NCI-H1694 treated with DMSO at 0.1 percent for 48 hours (cell line): ENCODE measurements at regions not wholly inside any gene's neighbourhood (a gene's known extent, or its start where the extent isn't known, plus 50 kb on each side); places are given as distances from the start of the nearest gene placed in this dataset.

ENCODE experiments used
- DNase-seq: peaks from one replicate; lab custom pipeline; 2025; lab: John Stamatoyannopoulos, UW

- DNase-seq: no peak
Observed at GRCh38 chr12:22740656-22741355, 115.8 kb downstream of the ETNK1 start.

GRCh38 chr12:22743700-22744099 is 118.7 kb downstream of the ETNK1 start:
- no peak for DNase-seq

- DNase-seq: no peak
Observed at GRCh38 chr12:22744197-22744596, 119.2 kb downstream of the ETNK1 start.

- no peak for DNase-seq
Observed at GRCh38 chr12:22746720-22747119, 121.7 kb downstream of the ETNK1 start.

- DNase-seq: no peak
Observed at GRCh38 chr12:22755629-22756028, 130.7 kb downstream of the ETNK1 start.

- DNase-seq: no peak
Observed at GRCh38 chr12:22759769-22760674, 135.1 kb downstream of the ETNK1 start.

GRCh38 chr12:22765421-22766130 is 140.6 kb downstream of the ETNK1 start:
- no peak for DNase-seq

- DNase-seq: no peak
Observed at GRCh38 chr12:22766911-22767420, 142.0 kb downstream of the ETNK1 start.

DNA sequence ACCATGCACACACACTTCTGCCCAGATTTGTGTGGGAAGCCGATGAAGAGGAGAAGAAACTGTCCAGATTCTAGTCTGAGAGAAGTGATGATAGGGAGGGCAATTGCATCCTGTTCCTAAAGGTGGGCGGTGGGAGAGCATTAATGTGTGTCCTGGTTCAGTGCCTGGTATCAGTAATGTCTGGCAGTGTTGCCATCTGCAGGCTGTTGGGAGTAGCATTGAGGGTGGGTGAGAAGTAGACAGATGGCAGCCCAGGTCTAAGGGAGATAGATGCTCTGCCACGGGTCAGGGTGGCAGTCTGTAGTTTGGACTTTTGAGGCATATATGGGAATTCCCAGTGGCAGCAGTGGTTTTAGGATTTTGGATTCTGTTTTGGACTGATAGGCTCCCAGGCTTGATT is 156.4 kb downstream of the ETNK1 start:
- DNase-seq: no peak

DNA sequence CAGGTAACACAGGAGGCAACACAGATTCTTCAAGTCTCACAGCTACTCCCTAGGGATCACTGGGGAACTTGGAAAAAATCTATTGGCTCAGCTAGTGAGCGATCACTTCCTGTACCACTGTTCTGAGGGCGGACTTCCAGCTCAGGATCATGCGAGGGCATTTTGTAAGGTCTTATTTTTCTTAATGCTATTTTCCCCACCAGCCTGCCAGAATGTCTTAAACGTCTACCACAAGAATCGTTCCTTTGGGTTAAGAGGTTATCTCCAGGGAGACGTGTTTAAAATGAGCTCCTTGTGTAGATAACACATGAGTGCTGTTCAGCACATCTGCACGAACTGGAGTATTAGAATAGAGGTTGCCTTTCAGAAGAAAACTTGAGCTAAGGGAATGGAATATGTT is 162.6 kb downstream of the ETNK1 start:
- no peak for DNase-seq

DNA sequence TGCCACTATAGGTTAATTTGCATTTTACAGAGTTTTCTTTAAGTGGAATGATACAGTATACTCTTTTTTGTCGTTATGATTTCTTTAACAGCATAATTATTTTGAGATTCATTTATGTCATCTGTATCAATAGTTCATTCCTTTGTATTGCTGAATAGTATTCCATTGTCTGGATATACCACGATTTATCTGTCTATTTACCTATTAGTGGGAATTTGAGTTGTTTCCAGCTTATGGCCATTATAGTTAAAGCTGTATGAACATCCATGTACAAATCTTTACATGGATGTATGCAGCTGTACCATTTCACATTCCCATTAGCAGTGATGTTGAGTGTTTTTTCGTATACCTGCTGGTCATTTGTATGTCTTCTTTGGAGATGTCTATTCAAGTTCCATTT is 163.9 kb downstream of the ETNK1 start:
- DNase-seq: no peak

DNA sequence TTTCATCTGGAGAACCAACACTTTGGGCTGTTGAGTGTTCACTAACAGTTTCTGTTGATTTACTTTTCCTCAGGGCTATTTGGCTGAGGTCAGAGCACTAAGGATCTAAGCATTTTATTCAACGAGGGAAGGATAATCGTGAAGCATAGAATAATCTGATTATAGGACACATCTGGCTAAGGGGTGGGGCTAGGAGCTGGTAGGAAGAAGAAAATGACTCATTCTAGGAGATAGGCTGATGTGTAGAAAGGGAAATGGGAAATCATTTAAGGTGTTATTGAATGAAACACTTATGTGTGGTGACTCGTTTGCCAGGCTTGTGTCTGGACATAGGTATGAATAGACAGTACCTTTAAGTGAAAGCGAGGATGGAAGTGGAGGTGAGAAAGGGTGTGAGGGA is 167.2 kb downstream of the ETNK1 start:
- no peak for DNase-seq

GRCh38 chr12:22794017-22794416 is 169.0 kb downstream of the ETNK1 start:
- DNase-seq: no peak

- DNase-seq: no peak
Observed at GRCh38 chr12:22796941-22797630, 172.1 kb downstream of the ETNK1 start.

DNA sequence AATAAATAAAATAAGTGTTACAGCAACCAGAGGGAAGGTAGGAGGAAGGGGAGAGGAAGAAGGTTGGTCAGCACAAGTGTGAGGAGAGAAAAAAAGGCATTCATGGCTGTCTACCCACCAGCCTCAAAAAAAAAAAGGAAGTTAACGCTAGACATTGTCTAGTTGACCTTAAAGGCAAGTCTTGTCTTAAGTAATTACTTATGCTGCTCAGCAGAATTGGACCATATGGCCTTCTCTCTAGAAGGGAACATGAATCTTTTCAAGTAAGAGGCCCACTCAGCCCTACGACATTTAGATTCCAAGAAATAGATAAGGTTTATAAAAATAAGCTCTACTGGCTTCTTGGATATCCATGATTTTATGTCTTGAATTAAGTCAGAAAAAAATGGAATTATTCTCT is 172.7 kb downstream of the ETNK1 start:
- DNase-seq: no peak

- DNase-seq: no peak
Observed at GRCh38 chr12:22798116-22798515, 173.1 kb downstream of the ETNK1 start.

DNA sequence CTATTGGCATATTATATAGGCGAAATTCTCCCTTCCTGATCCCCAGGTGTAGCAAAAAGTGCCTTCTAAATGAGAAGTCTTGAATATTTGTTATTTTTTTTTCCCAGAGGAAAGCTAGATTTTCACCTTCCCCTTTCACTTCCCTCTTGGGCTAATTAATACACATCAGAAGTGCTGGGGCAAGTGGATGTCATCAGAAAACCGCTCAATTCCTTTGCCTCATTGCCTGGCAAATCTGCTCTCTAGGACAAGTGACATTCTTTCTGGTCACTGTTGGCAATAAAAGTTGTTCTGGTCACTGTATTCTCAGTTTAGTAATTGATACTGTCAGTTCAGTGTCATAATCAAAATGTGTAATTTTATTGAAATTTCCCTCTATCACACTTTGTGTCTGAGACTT is 174.5 kb downstream of the ETNK1 start:
- no peak for DNase-seq

- no peak for DNase-seq
Observed at GRCh38 chr12:22800332-22800731, 175.4 kb downstream of the ETNK1 start.

- DNase-seq: no peak
Observed at GRCh38 chr12:22802883-22803630, 178.1 kb downstream of the ETNK1 start.

- DNase-seq: no peak
Observed at GRCh38 chr12:22803725-22804124, 178.8 kb downstream of the ETNK1 start.

DNA sequence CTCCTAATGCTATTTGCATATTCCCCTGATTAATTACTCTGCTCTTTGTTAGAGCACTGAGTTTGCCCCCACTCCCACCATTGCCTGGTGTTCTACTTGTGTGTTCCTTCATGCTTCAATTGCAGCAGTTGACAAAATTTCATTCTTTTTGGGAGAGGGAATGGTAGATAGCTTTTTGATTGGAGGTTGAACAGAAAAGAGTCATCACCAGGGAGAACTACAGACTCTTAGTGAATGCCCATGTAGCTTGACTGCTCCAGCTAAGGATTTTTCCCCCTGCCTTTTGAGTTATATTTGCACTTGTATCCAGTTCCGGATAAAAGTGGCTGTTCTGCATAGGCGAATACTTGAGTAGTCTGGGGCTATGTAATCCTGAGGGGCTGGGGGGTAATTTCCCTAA is 183.9 kb downstream of the ETNK1 start:
- no peak for DNase-seq
